Adrenal gland (tissue), 5 donors: ENCODE measurements at regions not wholly inside any gene's neighbourhood (a gene's known extent, or its start where the extent isn't known, plus 50 kb on each side); places are given as distances from the start of the nearest gene placed in this dataset.

Source experiments
- POLR2A ChIP-seq, 2 donors: fragments of 450-650 bp; IDR thresholded peaks; one replicate each; pipeline ENCODE4 v1.6.1; 2017; ENCODE audit warnings: antibody characterized with exemption in 2 of 2, mild to moderate bottlenecking in 2 of 2, moderate library complexity in 1 of 2
- TF ChIP-seq, protein P1 (sequence below), 6 experiments: fragments of 450-650 bp in 4 of 6; fragments of 200-600 bp in 2 of 6; sonication (generic) in 1 of 6; IDR thresholded peaks; 1 replicate in 5 of 6; 2 replicates in 1 of 6; pipeline versions ENCODE4 v1.5.1 to v1.8.0; 2016 to 2021; ENCODE audit warnings: antibody characterized with exemption in 6 of 6, mild to moderate bottlenecking in 2 of 6, moderate library complexity in 1 of 6
- donor health status: DM: no; HTN: no; CAD: no.

DNA sequence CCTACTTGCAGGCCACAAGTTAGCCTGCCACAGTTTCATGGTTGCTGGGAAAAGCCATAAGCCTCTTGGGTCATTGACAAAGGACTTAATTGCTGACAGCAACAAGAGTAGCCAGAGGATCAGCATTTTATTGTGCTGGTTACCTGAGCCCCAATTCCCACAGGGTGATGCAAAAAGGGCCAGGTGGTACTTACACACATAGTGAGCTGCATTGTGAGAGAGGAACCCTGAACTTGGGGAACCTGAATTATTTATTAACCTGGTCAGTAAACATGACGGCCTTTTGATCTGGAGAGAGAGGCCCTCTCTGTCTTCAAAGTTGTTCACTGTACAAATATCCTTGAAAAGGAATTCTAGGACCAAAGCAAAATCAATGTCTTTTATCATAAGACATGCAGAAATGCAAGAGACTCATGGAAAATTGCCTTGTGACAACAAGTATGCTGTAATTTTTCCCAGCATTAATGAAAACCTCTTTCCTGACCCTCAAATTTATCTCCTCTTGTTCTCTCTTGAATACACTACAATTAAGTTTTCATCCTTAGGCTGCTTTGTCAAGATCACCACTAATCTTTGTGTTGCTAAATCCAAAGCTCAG lies 102.9 kb upstream of the PHYHIPL start:
- TF ChIP-seq, protein P1, sequence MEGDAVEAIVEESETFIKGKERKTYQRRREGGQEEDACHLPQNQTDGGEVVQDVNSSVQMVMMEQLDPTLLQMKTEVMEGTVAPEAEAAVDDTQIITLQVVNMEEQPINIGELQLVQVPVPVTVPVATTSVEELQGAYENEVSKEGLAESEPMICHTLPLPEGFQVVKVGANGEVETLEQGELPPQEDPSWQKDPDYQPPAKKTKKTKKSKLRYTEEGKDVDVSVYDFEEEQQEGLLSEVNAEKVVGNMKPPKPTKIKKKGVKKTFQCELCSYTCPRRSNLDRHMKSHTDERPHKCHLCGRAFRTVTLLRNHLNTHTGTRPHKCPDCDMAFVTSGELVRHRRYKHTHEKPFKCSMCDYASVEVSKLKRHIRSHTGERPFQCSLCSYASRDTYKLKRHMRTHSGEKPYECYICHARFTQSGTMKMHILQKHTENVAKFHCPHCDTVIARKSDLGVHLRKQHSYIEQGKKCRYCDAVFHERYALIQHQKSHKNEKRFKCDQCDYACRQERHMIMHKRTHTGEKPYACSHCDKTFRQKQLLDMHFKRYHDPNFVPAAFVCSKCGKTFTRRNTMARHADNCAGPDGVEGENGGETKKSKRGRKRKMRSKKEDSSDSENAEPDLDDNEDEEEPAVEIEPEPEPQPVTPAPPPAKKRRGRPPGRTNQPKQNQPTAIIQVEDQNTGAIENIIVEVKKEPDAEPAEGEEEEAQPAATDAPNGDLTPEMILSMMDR (IDR thresholded peaks at IDR 0.05): no peak
- no peak for TF ChIP-seq POLR2A (IDR thresholded peaks at IDR 0.05)
